Activated CD8-positive, alpha-beta memory T cell treated with anti-CD3 and anti-CD28 coated beads for 36 hours (primary cell): ENCODE measurements at regions not wholly inside any gene's neighbourhood (a gene's known extent, or its start where the extent isn't known, plus 50 kb on each side); places are given as distances from the start of the nearest gene placed in this dataset.

Experiments used
- CTCF ChIA-PET: fragments of 350-600 bp; sonication (Branson Sonifier 250); formaldehyde crosslinking; loops from one replicate; lab custom pipeline; 2021; ENCODE audit warnings: antibody characterized with exemption; lab: Charles Lee
- POLR2A ChIA-PET: fragments of 350-600 bp; sonication (Branson Sonifier 250); formaldehyde crosslinking; loops from one replicate; lab custom pipeline; 2021; ENCODE audit warnings: antibody characterized with exemption; lab: Charles Lee

DNA sequence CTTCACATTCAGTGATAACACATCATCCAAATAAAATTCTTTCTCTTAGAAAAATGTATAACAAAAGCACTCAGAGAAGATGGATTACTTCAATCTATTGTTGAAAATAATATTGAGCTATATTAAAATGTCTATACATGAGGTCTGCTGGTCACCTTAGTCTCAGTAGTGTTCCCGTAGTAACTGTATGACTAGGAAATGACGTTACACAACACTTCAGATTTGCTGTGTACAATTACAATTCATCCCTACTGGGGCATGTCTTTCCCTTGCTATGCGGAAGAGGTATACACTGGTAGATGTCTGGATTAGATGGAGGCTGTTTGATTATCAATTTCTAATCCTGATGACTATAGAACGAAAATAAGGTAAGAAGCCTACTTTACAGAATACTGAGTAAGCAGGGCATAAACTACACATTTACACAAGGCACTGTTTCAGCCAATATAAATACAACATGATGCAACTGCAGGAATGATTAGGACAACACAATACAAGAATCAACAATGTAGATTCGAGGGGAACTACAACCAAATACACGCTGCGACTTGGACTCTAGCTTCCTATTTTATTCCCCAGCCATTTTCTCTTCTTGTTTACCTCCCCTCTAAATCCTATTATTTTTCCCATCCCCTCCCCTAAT, 982.5 kb upstream of the CDH8 start:
- ChIA-PET POLR2A (no interaction called here), CTCF (no interaction called here)

DNA sequence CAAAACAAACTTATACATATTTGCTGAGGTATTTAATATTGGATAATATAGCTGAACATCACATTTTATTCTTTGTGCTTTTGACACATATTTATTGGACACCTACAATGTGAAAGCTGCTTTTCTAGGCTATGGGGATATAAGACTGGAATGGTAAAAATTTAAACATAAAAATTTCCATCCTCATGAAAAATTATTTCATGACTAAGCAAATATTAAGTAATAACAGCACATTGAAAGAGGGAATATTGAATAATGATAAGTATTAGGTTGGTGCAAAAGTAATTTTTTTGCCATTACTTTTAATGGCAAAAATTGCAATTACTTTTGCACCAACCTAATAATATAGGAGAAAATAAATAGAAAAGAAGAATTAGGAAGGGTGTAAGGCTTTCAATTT, 972.5 kb upstream of the CDH8 start:
- CTCF ChIA-PET = no interaction called here
- POLR2A ChIA-PET = no interaction called here

- ChIA-PET CTCF (no interaction called here), POLR2A (no interaction called here)
These were observed 969.1 kb upstream of the CDH8 start for GRCh38 chr16:63005356-63005755.

DNA sequence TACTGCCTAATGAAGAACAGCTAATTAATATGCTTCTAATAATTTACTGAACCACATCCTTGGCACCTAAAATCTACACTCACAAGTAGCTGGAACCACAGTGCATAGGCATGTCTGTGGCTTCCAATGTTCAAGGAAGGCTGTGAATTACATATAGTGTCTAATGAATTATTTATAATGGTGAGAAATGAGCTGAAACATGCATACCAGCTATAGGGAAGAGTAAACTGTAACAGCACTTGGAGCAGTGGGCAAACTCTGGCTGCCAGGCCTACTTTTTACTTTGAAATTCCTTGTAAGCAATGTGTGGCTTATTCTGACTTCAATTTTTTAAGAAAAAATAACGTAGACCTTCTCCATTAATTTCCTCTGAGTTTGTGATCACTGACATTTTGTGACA, 953.2 kb upstream of the CDH8 start:
- CTCF ChIA-PET = no interaction called here
- POLR2A ChIA-PET = no interaction called here

DNA sequence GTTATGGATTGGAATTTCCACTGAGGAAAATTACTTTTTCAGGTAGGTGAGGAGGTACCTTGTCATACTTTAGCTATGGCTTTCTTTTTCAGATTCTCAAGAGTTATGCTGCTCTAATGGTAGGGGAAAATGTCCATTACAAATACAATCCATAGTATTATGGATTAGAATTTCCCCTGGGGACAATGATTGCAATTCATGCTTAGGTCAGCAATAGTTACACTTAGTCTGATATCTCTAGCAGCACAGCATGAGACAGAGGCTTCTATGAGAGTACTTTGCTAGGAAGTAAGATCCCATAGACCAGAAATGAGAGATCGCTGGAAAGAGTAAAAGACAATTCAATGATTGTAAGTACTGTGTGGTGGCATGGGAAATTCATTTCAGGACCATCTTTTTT, 949.5 kb upstream of the CDH8 start:
- POLR2A ChIA-PET = no interaction called here
- CTCF ChIA-PET = no interaction called here

DNA sequence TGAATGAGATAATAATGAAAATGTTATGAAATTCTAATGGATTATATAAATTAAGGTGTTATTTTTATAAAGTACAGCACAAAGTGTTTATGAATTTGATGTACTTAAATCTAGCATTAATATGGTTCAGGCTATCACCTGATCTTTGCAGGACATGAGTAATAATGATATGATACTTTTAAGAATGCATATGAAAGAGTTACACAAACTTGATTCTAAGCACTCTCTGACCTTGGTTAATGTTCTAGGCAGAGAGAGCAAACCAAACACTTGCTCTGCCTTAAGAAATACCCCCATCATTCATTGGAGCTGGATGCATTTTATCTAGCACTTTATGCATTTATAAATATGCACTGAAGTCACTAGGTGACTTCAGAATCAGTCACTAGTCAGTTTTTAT, 942.2 kb upstream of the CDH8 start:
- CTCF ChIA-PET = no interaction called here

DNA sequence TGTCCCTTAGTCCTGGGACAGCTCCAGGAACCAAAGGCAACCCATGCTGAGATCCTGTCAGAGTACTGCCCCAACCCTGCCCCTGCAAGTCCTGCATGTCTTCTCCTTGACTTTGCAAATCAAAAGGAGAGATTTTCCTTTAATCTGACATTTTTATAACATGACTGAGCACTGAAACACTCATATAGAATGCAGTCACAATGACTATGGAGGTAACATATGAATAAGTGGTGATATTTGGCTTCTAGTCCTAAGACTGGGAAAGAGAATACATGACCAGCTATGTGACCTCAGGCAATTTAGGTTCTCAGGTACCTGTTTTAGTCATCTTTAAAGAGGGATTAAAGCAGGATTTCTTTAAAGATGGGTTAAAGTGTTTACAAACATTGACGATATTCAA, 941.6 kb upstream of the CDH8 start:
- POLR2A ChIA-PET = no interaction called here
- CTCF ChIA-PET = no interaction called here

More for the DNA sequence above, 942.2 kb upstream of the CDH8 start:
- POLR2A ChIA-PET = no interaction called here

DNA sequence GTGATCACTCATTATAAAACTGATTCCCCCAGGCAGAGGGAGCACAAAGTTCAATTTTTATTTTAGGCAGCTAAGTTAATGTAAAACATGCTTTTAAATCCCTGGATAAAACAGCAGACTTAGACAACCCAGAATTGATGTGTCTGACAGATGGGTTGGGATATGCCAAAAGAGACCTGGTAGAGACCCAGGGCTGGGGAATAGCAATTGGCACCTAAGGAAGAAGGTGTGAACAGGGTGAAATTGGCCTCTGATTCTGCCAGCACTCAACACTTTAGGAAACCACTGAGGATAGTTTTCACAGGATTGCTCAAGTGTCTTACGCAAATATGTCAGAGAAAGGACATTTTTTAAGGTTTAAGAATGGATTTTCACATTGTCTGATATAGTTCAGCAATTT, 938.2 kb upstream of the CDH8 start:
- POLR2A ChIA-PET = no interaction called here
- CTCF ChIA-PET = no interaction called here

GRCh38 chr16:62970851-62971250, 934.6 kb upstream of the CDH8 start:
- ChIA-PET CTCF (no interaction called here), POLR2A (no interaction called here)

DNA sequence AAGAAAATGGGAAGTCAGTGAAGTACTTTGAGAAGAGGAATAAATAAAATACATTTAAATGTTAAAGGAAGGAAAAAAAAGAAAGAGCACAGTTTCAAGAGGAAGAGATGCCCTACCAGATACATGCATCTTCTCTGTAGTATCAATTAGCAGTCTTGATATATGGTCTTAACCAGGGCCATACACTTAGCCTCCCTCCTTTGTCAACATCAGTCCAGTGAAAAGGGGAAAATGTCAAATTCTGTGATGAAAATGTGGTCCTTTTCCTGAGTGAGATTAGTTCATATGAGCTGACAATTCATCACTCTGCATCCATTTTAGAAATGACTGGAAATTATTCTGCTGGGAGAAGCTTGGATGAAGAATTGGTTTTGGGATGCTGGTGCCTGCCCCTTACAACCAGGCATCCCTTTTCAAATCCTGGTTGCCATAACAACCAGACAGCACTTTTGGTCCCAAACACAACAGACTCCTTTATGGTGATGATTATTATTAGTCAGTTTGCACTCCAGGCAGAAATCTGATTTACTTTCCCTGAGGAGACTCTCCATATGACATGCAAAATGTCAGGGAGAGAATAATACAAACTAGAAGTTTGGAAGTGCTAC, 933.6 kb upstream of the CDH8 start:
- ChIA-PET CTCF (no interaction called here), POLR2A (no interaction called here)

GRCh38 chr16:62967611-62968010, 931.4 kb upstream of the CDH8 start:
- CTCF ChIA-PET = no interaction called here

GRCh38 chr16:62967163-62967562, 930.9 kb upstream of the CDH8 start:
- POLR2A ChIA-PET = no interaction called here
- CTCF ChIA-PET = no interaction called here

More at GRCh38 chr16:62967611-62968010, 931.4 kb upstream of the CDH8 start:
- POLR2A ChIA-PET = no interaction called here

DNA sequence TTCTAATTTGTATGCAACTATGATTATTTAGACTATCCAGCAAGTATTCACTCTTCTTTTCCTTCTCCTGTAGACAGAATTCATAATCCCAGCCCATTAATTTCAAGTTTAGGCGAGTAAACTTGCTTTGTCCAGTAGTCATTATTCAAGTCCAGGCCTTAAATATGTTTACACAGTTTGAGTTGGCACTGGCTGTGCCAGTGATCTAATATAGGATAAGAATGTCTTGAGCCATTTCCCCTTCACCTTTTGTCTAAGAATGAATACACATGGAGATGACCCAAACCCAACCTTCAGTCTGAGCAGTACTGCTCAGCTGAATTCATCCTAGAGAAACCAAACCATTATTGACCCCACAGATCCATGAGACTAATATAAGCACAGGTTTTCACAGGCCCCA, 930.4 kb upstream of the CDH8 start:
- CTCF ChIA-PET = no interaction called here
- POLR2A ChIA-PET = no interaction called here

DNA sequence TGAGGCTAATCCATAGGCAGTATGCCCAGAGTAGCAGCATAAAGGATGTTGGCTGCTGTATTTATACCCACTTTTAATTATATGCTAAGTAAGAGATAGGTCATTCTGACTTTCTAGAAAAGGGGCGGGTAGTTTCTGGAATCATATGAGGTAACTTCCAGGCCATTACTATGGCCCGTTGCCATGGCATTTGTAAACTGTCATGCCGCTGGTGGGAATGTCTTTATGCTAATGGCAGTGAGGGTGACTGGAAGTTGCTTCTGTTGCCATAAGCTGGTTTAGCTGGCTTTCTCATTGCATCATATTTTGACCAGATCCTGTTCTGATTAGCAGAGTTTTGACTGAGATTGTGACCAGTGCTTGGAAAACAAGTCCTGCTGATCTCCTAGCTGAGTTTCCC, 929.6 kb upstream of the CDH8 start:
- ChIA-PET POLR2A (no interaction called here), CTCF (no interaction called here)

DNA sequence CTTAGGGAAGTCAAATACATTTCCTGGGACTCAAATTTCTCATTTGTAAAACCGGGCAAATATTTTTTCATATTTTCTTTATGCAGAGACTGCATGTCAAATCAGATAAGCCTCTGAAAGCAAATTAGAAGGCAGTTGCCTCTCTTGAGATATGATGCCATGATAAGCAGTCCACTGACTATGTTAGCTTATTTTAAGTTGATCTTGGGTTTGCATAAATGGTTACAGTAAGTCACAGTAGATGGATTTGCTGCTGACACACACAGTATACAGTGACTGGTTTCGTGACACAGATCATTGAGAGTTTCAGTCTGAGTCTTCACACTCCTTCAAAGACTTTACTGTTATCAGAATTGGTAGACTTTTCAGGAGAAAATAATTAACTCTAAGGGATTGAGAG, 927.6 kb upstream of the CDH8 start:
- ChIA-PET CTCF (no interaction called here), POLR2A (no interaction called here)

GRCh38 chr16:62955033-62955349, 918.8 kb upstream of the CDH8 start:
- ChIA-PET POLR2A (no interaction called here), CTCF (no interaction called here)

DNA sequence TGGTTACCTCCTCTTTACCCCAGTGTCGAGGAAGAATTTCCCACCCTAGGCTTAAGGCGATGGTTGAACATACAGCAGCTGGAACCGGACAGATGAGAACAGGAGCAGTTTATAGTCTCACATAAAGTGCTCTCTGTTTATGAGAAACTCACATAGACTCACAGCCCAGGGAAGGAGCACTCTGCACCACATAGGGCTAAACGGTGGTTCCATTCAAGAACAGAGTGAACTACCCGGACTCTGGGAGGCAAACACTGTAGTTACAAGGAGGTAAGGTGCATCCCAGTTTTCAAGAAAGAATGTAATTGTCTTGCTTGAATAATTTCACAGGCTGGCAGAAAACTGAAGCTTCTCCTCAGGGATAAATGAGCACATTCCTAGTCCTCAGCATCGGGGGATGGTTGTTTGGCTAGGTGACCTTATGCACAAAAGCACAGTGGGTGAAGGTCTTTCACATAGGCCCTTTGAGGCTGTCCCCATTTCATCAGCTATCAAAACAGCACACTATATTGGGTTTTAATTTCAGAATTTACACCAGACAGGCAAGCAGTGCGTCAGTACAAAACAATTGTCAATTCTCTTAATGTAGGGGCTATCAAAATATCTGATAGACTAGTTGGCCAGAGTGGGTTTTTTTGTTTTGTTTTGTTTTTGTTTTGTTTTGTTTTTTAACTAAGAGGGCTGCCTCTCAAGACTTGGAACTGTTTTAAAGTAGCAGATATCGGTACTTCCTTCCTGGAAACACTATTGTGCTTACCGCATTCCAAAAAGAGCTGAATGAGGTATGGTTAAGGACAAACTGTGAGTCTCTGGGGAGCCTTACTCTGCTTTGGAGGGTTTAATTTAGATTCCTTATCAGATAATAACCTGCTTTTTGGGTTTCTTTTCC, 918.1 kb upstream of the CDH8 start:
- ChIA-PET POLR2A (no interaction called here), CTCF (no interaction called here)

DNA sequence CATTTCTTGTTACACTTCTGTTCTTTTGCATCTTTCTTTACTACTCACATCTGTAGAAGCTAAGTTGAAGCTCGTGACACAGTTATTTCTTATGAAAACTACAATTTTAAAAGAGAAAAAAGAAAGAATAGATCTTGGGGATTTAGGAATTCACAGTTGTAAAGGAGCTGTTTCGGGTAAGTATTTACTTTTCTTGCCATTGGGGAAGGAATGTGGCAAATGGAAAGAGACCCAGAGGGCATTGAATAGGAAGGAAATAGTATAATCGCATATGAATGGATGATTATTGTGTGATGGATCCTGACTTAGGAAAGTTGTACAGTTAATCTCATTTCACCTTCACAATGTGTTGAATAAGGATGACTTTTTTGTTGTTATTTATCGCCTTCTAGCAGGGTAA, 914.1 kb upstream of the CDH8 start:
- POLR2A ChIA-PET = no interaction called here
- CTCF ChIA-PET = no interaction called here

- ChIA-PET POLR2A (no interaction called here), CTCF (no interaction called here)
These were observed 904.3 kb upstream of the CDH8 start for GRCh38 chr16:62940569-62940968.

- POLR2A ChIA-PET = no interaction called here
- CTCF ChIA-PET = no interaction called here
These were observed 903.4 kb upstream of the CDH8 start for GRCh38 chr16:62939687-62940086.

DNA sequence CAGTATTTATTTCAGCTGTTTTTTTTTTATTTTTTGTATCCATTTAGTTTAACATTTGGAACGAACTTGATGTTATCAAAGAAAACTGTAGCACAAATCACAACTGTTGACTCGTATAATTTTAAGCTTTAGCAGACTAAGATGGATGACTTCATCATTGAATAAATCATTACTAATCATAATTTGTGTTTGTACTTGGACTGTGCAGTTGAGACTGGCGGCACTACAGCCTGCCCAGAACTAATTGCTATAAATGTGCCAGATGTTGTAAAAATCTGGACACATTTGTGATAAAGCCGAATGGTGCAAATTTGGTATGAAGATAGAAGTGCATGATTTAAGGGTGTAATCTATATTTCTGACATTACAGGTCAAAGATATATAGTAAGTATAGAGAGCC, 897.7 kb upstream of the CDH8 start:
- POLR2A ChIA-PET = no interaction called here
- CTCF ChIA-PET = no interaction called here
